ENCODE measurements at regions not wholly inside any gene's neighbourhood (a gene's known extent, or its start where the extent isn't known, plus 50 kb on each side); places are given as distances from the start of the nearest gene placed in this dataset.
"Not testable (repeated sequence)": the region's sequence is repeated elsewhere in the genome, so short reads cannot be mapped to it uniquely, and the experiment has no call there.

DNA sequence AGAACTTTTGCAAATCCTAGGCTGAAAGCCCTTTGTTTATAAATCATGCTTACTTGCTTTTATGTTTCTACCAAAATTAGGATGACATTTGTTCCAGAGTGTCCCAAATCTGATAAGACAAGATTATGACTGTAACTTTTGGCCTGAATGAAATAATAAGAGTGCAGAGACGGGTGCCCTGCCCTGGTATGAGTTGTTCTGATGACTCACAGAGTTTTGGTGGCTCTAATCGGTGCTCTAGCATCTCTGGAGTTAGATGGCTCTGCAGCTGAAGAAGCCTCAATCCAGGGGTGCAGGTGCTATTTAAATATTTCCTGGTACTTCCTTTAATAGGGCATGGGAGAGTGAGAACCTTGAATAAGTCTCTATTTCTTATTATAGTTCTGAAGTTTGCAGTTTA, 102.2 kb upstream of the ELMO1 start:
- Histone ChIP-seq H3K9me3 (peaks cover 0 to 9% (median 2%) of the 10 kb centered on the region in 4 donors), H3K27ac (no peak overlapping the region), H3K4me3 (no peak overlapping the region), H3K27me3 (no peaks in the 10 kb centered on the region), H3K36me3 (no peaks in the 10 kb centered on the region), H3K4me1 (no peaks in the 10 kb centered on the region)
- TF ChIP-seq POLR2AphosphoS5 (IDR thresholded peaks at IDR 0.05) (no peak), EP300 (IDR thresholded peaks at IDR 0.05) (no peak), POLR2A (IDR thresholded peaks at IDR 0.05) (no peak)
- TF ChIP-seq, protein P1, sequence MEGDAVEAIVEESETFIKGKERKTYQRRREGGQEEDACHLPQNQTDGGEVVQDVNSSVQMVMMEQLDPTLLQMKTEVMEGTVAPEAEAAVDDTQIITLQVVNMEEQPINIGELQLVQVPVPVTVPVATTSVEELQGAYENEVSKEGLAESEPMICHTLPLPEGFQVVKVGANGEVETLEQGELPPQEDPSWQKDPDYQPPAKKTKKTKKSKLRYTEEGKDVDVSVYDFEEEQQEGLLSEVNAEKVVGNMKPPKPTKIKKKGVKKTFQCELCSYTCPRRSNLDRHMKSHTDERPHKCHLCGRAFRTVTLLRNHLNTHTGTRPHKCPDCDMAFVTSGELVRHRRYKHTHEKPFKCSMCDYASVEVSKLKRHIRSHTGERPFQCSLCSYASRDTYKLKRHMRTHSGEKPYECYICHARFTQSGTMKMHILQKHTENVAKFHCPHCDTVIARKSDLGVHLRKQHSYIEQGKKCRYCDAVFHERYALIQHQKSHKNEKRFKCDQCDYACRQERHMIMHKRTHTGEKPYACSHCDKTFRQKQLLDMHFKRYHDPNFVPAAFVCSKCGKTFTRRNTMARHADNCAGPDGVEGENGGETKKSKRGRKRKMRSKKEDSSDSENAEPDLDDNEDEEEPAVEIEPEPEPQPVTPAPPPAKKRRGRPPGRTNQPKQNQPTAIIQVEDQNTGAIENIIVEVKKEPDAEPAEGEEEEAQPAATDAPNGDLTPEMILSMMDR (IDR thresholded peaks at IDR 0.05) = no peak
- intact Hi-C loops (cut with DNase I; ENCODE audit: low total_unique reads) = no loop called here
- WGBS, 5 donors = 35 to 58% (median 54%) methylated on average over 2 of the region's 2 CpGs
- no peak for DNase-seq

DNA sequence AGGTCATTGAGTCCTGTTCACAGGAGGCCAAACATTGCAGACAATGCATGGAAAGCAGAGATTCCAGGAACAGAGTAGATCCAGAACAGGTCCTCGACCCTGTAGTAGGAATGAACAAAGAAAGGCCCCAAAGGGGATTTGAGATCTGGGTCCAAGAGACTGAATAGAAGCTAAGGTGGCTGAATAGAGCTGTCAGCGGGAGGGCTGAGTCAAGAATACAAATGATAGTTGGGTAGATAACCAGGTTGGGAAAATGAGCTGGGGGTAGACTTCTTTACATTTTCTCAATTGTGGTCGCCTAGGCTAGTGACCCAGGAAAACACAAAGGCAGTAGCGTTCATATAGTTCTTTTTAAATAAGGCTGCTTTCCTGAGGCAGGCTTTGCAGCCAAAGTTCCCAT, 103.4 kb upstream of the ELMO1 start:
- no peak for DNase-seq
- Histone ChIP-seq H3K27me3 (no peaks in the 10 kb centered on the region), H3K9me3 (peaks cover 0 to 9% (median 2%) of the 10 kb centered on the region in 4 donors), H3K27ac (no peak overlapping the region), H3K4me3 (no peak overlapping the region), H3K4me1 (no peaks in the 10 kb centered on the region), H3K36me3 (no peaks in the 10 kb centered on the region)
- 36 to 58% (median 47%) methylated on average over 4 of the region's 4 CpGs for WGBS, 5 donors
- TF ChIP-seq EP300 (IDR thresholded peaks at IDR 0.05) (no peak), POLR2A (IDR thresholded peaks at IDR 0.05) (no peak), POLR2AphosphoS5 (IDR thresholded peaks at IDR 0.05) (no peak)
- TF ChIP-seq, protein P1 (IDR thresholded peaks at IDR 0.05) = no peak
- intact Hi-C loops (cut with DNase I; ENCODE audit: low total_unique reads) = no loop called here

DNA sequence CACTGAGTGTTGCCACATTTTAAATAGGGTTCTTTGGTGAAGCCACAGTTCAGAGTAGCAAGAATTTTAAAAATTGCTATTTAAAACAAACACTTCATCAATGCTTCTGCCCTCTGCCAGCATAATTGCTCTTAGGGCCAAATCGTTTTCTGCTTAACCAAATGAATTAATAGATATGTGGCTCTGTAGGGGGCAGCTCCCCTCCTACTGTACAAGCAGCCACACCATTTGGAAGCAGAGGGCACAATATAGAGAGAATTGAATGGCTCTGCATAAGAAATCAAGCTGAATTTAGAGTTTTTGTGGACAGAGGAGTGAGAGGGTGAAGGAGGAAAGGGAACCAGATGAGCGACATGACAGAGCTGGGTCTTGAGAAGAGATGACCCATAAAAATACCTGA, 103.8 kb upstream of the ELMO1 start:
- H3K27me3 ChIP-seq; DNase-seq; intact Hi-C loops (cut with DNase I; ENCODE audit: low total_unique reads); H3K36me3 ChIP-seq; H3K27ac ChIP-seq; H3K9me3 ChIP-seq; H3K4me1 ChIP-seq; H3K4me3 ChIP-seq: not testable (repeated sequence)
- WGBS, 5 donors = 14 to 27% (median 22%) methylated on average over 2 of the region's 2 CpGs

DNA sequence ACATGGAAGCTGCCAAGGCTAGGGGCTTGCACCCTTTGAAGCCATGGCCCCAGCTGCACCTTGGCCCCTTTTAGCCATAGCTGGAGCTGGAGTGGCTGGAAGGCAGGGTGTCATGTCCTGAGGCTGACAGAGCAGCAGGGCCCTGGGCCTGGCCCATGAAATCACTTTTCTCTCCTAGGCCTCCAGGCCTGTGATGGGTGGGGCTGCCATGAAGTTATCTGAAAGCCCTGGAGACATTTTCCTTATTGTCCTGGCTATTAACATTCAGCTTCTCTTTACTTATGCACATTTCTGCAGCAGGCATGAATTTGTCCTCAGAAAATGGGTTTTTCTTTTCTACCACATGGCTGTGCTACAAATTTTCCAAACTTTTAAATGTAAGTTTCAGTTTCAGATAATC, 106.9 kb upstream of the ELMO1 start:
- Histone ChIP-seq H3K4me3 (no peak overlapping the region), H3K27me3 (no peaks in the 10 kb centered on the region), H3K36me3 (no peaks in the 10 kb centered on the region), H3K9me3 (peaks cover 0 to 9% (median 2%) of the 10 kb centered on the region in 4 donors), H3K4me1 (no peaks in the 10 kb centered on the region), H3K27ac (no peak overlapping the region)
- no peak for TF ChIP-seq POLR2A (IDR thresholded peaks at IDR 0.05)
- no peak for TF ChIP-seq EP300 (IDR thresholded peaks at IDR 0.05)
- TF ChIP-seq, protein P1 (IDR thresholded peaks at IDR 0.05) = no peak
- no peak for TF ChIP-seq POLR2AphosphoS5 (IDR thresholded peaks at IDR 0.05)
- intact Hi-C loops (cut with DNase I; ENCODE audit: low total_unique reads) = no loop called here
- DNase-seq = no peak

DNA sequence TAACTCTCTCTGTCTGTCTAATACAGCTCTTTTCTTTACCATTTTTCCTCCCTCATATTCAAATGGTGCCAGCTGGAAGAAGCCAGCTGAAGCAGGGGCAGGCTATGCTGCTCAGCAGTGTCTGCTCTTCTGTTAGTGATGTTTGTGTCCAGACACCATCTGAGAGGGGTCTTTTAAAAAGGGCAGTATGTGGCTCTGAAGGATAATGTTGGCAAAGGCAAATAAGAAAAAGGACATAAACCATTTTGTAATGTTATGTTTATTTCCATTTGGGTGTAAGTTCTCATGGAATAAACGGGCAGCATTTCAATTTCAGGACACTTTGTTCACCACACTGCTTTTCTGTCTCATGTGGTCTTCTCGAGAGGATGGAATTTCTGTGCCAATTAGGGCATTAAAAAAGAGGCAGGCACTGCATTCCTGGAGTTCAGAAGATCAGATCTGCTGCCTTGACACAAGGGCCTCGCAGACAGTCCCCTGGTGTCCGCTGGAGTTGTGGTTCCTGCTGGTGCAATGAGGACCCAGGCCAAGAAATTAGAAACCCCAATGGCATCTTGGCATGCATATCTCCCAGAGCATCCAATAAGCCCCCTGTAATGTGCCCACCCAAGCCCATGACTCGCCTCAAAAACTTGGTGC, 109.0 kb upstream of the ELMO1 start:
- Histone ChIP-seq H3K27me3 (no peaks in the 10 kb centered on the region), H3K4me3 (no peak overlapping the region), H3K27ac (no peak overlapping the region), H3K9me3 (peaks cover 0 to 9% (median 2%) of the 10 kb centered on the region in 4 donors), H3K4me1 (no peaks in the 10 kb centered on the region), H3K36me3 (no peaks in the 10 kb centered on the region)
- intact Hi-C loops (cut with DNase I; ENCODE audit: low total_unique reads) = no loop called here
- 52 to 68% (median 63%) methylated on average over 4 to 5 of the region's 5 CpGs for WGBS, 5 donors
- TF ChIP-seq POLR2AphosphoS5 (IDR thresholded peaks at IDR 0.05) (no peak), EP300 (IDR thresholded peaks at IDR 0.05) (no peak), POLR2A (IDR thresholded peaks at IDR 0.05) (no peak)
- TF ChIP-seq, protein P1 (IDR thresholded peaks at IDR 0.05) = no peak
- no peak for DNase-seq
